Spleen (tissue), 11 donors: ENCODE measurements at regions not wholly inside any gene's neighbourhood (a gene's known extent, or its start where the extent isn't known, plus 50 kb on each side); places are given as distances from the start of the nearest gene placed in this dataset.

Experiments used
- DNase-seq: peaks from one replicate; pipeline ENCODE4 v3.0.0-alpha.2; 2020
- H3K27ac ChIP-seq, 8 donors: fragments of 200-600 bp; sonication (generic) in 7 of 8; 1 replicate in 4 of 8; 2 replicates in 4 of 8; pipeline versions ENCODE4 v1.5.0 to v1.8.0; 2016 to 2021; ENCODE audit warnings: inconsistent platforms in 4 of 8, mild to moderate bottlenecking in 4 of 8, moderate library complexity in 1 of 8
- H3K27me3 ChIP-seq, 7 donors: fragments of 200-600 bp; sonication (generic) in 6 of 7; replicated peaks in 1 of 7; 1 replicate in 4 of 7; 2 replicates in 3 of 7; pipeline versions ENCODE4 v1.5.0 to v1.8.0; 2016 to 2021; ENCODE audit warnings: inconsistent platforms in 3 of 7, mild to moderate bottlenecking in 1 of 7
- H3K36me3 ChIP-seq, 6 donors: fragments of 200-600 bp; sonication (generic) in 5 of 6; 1 replicate in 4 of 6; 2 replicates in 2 of 6; pipeline versions ENCODE4 v1.5.0 to v1.8.0; 2016 to 2021; ENCODE audit warnings: inconsistent platforms in 2 of 6
- H3K4me1 ChIP-seq, 6 donors: fragments of 200-600 bp; sonication (generic) in 5 of 6; 1 replicate in 3 of 6; 2 replicates in 3 of 6; pipeline versions ENCODE4 v1.5.0 to v1.8.0; 2016 to 2021; ENCODE audit warnings: inconsistent platforms in 3 of 6
- H3K4me3 ChIP-seq, 8 donors: fragments of 200-600 bp; sonication (generic) in 7 of 8; 1 replicate in 4 of 8; 2 replicates in 4 of 8; pipeline versions ENCODE4 v1.5.0 to v1.8.0; 2016 to 2021; ENCODE audit warnings: inconsistent platforms in 4 of 8, mild to moderate bottlenecking in 4 of 8, moderate library complexity in 2 of 8
- H3K9me3 ChIP-seq, 8 donors: fragments of 200-600 bp; sonication (generic) in 7 of 8; 1 replicate in 4 of 8; 2 replicates in 4 of 8; pipeline versions ENCODE4 v1.5.0 to v1.8.0; 2016 to 2021; ENCODE audit warnings: inconsistent platforms in 4 of 8
- POLR2A ChIP-seq, 3 donors: fragments of 450-650 bp; IDR thresholded peaks; one replicate each; pipeline ENCODE4 v1.5.1; 2017; ENCODE audit warnings: antibody characterized with exemption in 3 of 3, mild to moderate bottlenecking in 1 of 3
- POLR2AphosphoS5 ChIP-seq, 3 donors: sonication (generic); formaldehyde crosslinking; IDR thresholded peaks; one replicate each; pipeline ENCODE4 v1.5.1; 2017; ENCODE audit warnings: antibody characterized with exemption in 3 of 3
- WGBS, 5 donors: extraction: QIAGEN DNeasy Blood & Tissue Kit in 3 of 5; methylation state at CpG; one replicate each; pipeline versions ENCODE4 v1.1.5 to v1.1.7; 2013 to 2018; 5-methylcytosine and 5-hydroxymethylcytosine counted together
- intact Hi-C: fragments of 100-400 bp; cut with DNase I; formaldehyde crosslinking; loops from one replicate; pipeline ENCODE4 v1.15.0; 2023; ENCODE audit warnings: low total_unique reads
- TF ChIP-seq, protein P1 (sequence below), 11 experiments: fragments of 200-600 bp in 7 of 11; fragments of 450-650 bp in 4 of 11; sonication (generic) in 4 of 11; IDR thresholded peaks in 8 of 11; conservative IDR thresholded peaks in 3 of 11; 1 replicate in 7 of 11; 2 replicates in 4 of 11; pipeline versions ENCODE4 v1.4.0 to v1.8.0; 2016 to 2021; ENCODE audit warnings: antibody characterized with exemption in 11 of 11, inconsistent platforms in 4 of 11, mild to moderate bottlenecking in 1 of 11
- donor health status: healthy with polysubstance abuse.
- donor health status: DM: no; HTN: no; CAD: no; lungs with moderate emphysema.
- donor health status: DM: no; HTN: no; CAD: no.
- donor health status: Bipolar disorder and iron deficiency.
- donor health status: healthy.
- donor health status: DM: no; HTN: no; CAD: no.
- donor health status: DM: yes; HTN: yes; CAD: no.

DNA sequence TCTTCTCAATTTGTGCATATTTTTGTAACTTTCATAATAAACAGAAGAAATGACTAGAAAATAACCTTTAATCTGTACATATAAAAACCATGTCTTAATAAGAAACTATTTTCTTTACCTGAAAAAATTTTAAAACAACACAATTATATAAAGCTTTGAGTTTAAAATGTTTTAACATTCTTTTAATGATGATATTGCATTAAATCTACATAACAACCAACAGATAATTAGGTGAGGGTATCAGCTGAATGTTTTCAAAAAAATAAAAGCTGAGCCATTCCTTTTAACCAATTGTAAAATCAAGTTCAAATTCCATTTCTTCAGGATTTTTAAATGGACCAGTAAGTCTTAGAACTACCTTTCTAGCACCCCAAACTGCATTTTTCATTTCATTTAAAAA is 1185.0 kb upstream of the CITED2 start:
- no peaks in the 10 kb centered on the region for H3K27me3 ChIP-seq
- intact Hi-C loops: no loop called here

DNA sequence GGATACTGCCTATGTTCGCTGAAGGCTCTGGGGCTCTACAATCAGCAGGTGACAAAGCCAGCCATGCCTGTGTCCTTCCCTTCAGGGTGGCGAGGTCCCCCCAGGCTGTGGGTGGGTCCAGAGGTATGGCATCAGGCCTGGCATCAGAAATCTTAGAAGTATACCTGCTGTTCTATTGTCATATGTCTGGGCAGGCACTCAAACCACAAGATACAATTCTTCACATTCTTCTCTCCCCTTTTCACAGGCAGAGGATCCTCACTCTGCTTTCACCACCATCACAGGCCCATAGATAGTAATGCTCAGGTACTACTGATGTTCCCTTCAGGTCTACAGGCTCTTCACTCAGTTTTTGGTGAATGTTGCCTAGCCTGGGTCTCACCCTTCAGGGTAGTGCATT is 1180.0 kb upstream of the CITED2 start:
- Histone ChIP-seq H3K36me3 (no peaks in the 10 kb centered on the region), H3K27ac (no peak overlapping the region), H3K4me1 (no peaks in the 10 kb centered on the region), H3K4me3 (no peak overlapping the region), H3K9me3 (no peaks in the 10 kb centered on the region), H3K27me3 (no peaks in the 10 kb centered on the region)
- no peak for TF ChIP-seq POLR2A (IDR thresholded peaks at IDR 0.05)
- TF ChIP-seq, protein P1, sequence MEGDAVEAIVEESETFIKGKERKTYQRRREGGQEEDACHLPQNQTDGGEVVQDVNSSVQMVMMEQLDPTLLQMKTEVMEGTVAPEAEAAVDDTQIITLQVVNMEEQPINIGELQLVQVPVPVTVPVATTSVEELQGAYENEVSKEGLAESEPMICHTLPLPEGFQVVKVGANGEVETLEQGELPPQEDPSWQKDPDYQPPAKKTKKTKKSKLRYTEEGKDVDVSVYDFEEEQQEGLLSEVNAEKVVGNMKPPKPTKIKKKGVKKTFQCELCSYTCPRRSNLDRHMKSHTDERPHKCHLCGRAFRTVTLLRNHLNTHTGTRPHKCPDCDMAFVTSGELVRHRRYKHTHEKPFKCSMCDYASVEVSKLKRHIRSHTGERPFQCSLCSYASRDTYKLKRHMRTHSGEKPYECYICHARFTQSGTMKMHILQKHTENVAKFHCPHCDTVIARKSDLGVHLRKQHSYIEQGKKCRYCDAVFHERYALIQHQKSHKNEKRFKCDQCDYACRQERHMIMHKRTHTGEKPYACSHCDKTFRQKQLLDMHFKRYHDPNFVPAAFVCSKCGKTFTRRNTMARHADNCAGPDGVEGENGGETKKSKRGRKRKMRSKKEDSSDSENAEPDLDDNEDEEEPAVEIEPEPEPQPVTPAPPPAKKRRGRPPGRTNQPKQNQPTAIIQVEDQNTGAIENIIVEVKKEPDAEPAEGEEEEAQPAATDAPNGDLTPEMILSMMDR (IDR thresholded peaks at IDR 0.05 in 8 of 11, conservative IDR thresholded peaks at IDR 0.05 in 3 of 11): no peak
- no peak for TF ChIP-seq POLR2AphosphoS5 (IDR thresholded peaks at IDR 0.05)
- 76 to 90% (median 82%) methylated on average over 2 of the region's 2 CpGs for WGBS, 5 donors
- no peak for DNase-seq
- intact Hi-C loops: no loop called here

More for the DNA sequence above, 1185.0 kb upstream of the CITED2 start:
- Histone ChIP-seq H3K4me3 (no peak overlapping the region), H3K36me3 (no peaks in the 10 kb centered on the region), H3K4me1 (no peaks in the 10 kb centered on the region), H3K27ac (no peak overlapping the region), H3K9me3 (no peaks in the 10 kb centered on the region)
- DNase-seq: no peak
- no peak for TF ChIP-seq POLR2AphosphoS5 (IDR thresholded peaks at IDR 0.05)
- TF ChIP-seq, protein P1 (IDR thresholded peaks at IDR 0.05 in 8 of 11, conservative IDR thresholded peaks at IDR 0.05 in 3 of 11): no peak
- TF ChIP-seq POLR2A (IDR thresholded peaks at IDR 0.05): no peak

DNA sequence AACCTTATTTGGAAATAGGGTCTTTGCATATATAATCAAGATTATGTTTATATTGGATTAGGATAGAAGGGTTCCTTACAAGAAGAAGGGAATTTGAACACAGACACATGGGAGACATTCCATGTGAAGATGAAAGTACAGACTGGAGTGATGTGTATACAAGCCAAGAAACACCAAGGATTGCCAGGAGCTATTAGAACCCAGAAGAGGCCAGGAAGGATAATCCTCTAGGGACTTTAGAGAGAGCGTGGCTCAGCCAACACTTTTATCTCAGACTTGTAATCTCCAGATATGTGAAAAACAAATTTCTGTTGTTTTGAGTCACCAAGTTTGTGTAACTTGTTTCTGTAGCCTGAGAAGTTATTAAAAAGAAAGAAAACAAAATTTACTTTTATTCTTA is 1173.9 kb upstream of the CITED2 start:
- intact Hi-C loops: no loop called here
- Histone ChIP-seq H3K27ac (no peak overlapping the region), H3K9me3 (no peaks in the 10 kb centered on the region), H3K4me1 (no peaks in the 10 kb centered on the region), H3K4me3 (no peak overlapping the region), H3K27me3 (no peaks in the 10 kb centered on the region), H3K36me3 (no peaks in the 10 kb centered on the region)
- 59 to 92% (median 78%) methylated on average over 1 of the region's 1 CpG for WGBS, 5 donors
- TF ChIP-seq POLR2AphosphoS5 (IDR thresholded peaks at IDR 0.05): no peak
- TF ChIP-seq, protein P1 (IDR thresholded peaks at IDR 0.05 in 8 of 11, conservative IDR thresholded peaks at IDR 0.05 in 3 of 11): no peak
- no peak for TF ChIP-seq POLR2A (IDR thresholded peaks at IDR 0.05)
- no peak for DNase-seq

DNA sequence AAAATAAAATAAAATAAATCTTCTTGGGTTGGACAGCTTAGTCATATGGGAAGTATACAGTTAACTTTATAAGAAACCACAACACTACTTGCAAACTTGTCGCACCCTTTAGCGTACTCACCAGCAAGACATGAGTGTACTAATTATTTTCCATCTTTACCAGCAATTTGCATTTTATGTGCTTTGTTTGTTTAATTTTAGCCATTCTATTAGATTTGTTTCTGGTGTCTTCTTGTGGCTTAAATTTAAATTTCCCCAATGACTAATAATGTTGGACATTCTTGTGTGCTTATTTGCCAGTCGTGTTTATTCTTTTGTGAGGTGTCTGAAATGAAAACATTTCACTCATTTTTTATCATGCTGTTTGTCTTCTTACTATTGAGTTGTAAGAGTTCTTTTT is 1172.2 kb upstream of the CITED2 start:
- 66 to 92% (median 86%) methylated on average over 3 of the region's 3 CpGs for WGBS, 5 donors
- DNase-seq: no peak
- Histone ChIP-seq H3K4me3 (no peak overlapping the region), H3K36me3 (no peaks in the 10 kb centered on the region), H3K4me1 (no peaks in the 10 kb centered on the region), H3K27ac (no peak overlapping the region), H3K9me3 (no peaks in the 10 kb centered on the region), H3K27me3 (no peaks in the 10 kb centered on the region)
- intact Hi-C loops: no loop called here
- TF ChIP-seq POLR2AphosphoS5 (IDR thresholded peaks at IDR 0.05) (no peak), POLR2A (IDR thresholded peaks at IDR 0.05) (no peak)
- TF ChIP-seq, protein P1 (IDR thresholded peaks at IDR 0.05 in 8 of 11, conservative IDR thresholded peaks at IDR 0.05 in 3 of 11): no peak
